HG02623 (cell line): ENCODE measurements at regions not wholly inside any gene's neighbourhood (a gene's known extent, or its start where the extent isn't known, plus 50 kb on each side); places are given as distances from the start of the nearest gene placed in this dataset.

Experiments used
- ATAC-seq: cut with Tn5 transposase; IDR thresholded peaks from one replicate; pipeline ENCODE4 v1.9.1; 2021; ENCODE audit warnings: moderate library complexity; ENCODE audit not compliant: unreplicated experiment

DNA sequence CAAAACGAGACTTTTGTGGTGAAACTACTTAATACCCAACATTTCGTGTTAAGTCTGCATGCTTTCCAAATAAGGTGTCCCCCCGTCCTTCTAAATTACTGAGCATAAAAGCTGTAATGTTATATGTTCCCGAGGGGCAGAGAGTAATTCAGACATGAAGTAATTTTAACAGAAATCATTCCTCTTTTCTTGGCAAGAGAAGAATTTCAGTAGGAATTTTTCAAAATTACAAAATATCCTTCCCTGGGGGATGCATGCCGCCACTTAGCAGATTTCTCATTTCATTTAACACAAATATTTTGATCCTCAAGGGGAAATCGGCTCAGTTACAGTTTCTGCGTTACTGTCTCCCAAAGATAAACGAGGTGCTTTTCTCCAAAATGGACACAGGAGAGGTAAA is 213.2 kb upstream of the RHOBTB1 start:
- ATAC-seq, result no peak

- no peak for ATAC-seq
Observed at GRCh38 chr10:61153771-61154170, 209.8 kb upstream of the RHOBTB1 start.

GRCh38 chr10:61151059-61151458 is 207.1 kb upstream of the RHOBTB1 start:
- no peak for ATAC-seq

GRCh38 chr10:61148451-61148850 is 204.5 kb upstream of the RHOBTB1 start:
- no peak for ATAC-seq

DNA sequence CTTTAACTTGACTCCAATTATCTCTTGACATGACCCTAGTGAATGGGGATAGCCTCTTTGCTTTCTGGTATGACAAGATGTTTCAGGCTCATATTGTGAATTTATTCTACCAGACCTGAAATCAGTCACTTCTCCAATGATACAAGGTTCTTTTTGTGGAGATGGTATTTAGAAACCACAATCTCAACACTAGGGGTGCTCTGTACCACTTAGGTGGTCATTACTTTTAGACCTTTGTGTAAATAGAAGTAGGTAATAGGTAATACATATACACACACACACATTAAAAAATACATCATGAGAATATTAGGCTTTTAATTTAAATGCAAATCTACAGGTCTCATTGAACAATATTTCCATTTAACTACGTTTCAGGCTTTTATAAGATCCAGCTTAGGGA is 199.0 kb upstream of the RHOBTB1 start:
- no peak for ATAC-seq

DNA sequence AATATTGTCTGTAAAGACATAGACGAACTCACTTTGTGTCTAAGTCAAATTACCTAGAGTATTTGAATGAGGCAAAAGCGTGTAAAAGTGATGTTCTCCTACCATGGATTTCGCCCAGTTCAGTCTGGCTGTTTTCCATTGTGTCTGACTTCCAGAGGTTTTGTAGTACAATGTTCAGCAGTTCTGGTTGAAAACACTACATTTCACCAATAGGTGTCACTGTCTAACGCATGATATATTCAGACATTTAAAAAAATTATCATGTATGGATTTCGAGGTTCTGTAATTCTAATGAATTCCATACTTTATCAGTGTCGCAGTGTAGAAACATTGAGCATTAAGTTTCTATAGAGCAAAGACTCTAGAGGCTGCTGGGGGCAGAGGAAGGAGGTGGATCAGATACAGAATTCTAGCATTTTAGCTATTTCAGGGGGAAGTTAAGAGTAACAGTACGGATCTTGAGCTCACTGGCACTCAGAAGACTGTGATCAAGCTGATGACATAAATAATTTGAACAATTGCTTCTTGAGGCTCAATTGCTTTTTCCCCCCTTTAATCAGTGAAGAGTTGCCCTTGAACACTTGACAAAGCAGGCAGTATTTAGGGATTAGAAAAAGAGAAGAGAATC is 196.9 kb upstream of the RHOBTB1 start:
- ATAC-seq, result no peak

DNA sequence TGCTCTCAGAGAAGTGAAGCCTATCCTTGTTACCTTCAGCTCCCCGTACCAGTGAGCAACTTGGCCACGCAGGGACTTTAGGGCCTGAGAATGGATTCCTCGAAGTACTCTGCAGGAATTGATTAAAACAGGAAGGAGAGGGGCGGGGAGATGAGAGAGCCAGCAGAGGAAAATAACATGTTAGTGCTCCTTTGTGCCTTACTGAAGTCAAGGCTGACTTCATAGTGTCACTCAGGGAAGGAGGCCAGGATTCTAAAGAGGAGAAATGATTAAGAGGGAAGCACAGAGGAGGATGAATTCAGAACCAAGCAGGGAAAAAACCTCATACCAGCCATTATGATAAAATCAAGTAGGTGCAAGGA is 195.6 kb upstream of the RHOBTB1 start:
- ATAC-seq, result no peak

- no peak for ATAC-seq
Observed at GRCh38 chr10:61138708-61139591, 195.0 kb upstream of the RHOBTB1 start.

DNA sequence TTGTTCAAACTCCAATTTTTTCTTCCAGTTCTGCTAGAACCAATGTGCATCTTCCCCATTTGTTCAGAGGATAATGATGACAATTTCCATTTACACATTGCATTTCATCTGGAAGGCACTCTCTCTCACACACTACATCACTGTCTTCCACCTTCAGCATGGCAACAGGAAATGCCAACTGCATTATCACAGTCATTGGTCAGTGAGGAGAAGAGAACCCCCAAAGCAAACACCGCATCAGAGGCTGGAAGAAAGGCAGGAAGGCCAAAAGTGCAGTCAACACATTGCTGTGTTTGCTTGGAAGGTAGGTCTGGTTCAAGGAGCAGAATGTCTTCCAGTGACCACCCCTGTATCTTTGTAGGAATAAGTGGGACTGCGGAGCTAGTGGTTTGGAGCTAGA is 192.2 kb upstream of the RHOBTB1 start:
- no peak for ATAC-seq

- peak; percentile 94 for ATAC-seq
Observed at GRCh38 chr10:61135276-61135721, 191.3 kb upstream of the RHOBTB1 start.

DNA sequence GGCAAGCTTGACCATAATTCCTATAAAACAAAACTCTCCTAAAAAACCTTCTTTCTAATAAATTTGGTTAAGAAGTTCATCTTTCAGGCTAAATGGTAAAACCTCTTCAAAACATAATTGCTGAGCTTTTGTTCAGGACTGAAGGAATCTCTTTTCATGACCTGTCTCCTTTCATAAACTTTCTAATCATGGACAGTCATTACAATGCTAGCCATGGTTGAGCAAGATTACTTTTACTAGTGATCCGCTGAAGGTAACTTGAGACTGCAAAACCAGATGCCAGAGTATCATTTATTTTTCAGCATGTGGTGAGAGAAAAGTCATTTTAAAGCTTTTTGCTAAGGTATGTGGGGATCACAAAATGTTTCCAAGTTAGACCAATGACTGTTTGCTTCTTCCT is 186.4 kb upstream of the RHOBTB1 start:
- ATAC-seq, result no peak

DNA sequence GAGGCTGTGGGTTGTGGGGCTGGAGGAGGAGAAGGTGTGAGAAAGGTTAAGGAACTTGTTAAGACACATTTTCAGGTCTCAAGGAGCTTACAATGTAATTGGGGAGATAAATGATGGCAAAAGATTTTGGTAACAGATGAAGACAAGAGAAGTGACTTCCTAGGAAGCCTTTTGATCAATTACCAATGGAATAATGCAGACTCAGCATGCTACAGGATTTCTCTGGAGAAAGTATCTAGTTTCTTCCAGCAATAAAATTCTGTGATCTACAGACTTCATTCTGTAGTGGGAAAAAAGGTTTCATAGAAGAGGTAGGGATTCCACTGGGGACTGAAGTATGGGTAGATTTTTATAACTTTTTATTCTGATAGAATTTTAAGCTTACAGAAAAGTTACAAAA is 184.2 kb upstream of the RHOBTB1 start:
- ATAC-seq, result no peak

GRCh38 chr10:61125560-61126170 is 181.7 kb upstream of the RHOBTB1 start:
- ATAC-seq, result peak; percentile 85

DNA sequence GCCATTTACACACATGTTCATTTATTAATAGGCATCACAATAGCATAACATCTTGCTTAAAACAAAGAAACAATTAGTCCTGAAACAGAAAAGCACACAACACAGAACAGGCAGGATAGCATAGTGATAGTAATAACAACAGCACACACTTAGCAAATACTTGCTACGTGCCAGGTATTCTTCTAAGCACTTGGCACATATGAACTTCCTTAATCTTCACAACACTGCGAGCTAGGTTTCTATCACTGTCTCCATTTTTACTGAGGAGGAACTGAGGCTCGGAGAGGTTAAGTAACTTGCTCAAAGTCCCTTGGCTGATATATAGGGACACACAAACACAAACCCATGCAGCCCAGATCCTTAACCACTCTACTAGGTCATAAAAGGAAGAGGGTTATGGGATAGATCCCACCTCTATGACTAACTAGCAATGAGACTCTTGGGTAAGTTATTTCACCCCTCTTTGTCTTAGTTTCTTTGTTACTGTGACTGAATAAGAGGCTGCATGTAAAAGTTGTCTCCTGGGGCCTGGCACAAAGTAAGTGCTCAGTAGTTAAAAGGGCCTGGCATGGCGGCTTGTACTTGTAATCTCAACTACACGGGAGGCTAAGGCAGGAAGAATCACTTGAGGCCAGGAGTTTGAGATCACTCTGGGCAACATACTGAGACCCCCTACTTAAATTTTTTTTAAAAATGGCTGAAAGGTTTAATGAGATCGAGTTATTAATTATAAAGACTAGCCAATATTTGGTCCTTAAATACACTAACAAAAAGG is 181.0 kb upstream of the RHOBTB1 start:
- no peak for ATAC-seq

- ATAC-seq, result peak; percentile 71
Observed at GRCh38 chr10:61120805-61121204, 176.8 kb upstream of the RHOBTB1 start.

GRCh38 chr10:61119573-61119972 is 175.6 kb upstream of the RHOBTB1 start:
- no peak for ATAC-seq

GRCh38 chr10:61115897-61116296 is 171.9 kb upstream of the RHOBTB1 start:
- no peak for ATAC-seq

- no peak for ATAC-seq
Observed at GRCh38 chr10:61112771-61113170, 168.8 kb upstream of the RHOBTB1 start.

DNA sequence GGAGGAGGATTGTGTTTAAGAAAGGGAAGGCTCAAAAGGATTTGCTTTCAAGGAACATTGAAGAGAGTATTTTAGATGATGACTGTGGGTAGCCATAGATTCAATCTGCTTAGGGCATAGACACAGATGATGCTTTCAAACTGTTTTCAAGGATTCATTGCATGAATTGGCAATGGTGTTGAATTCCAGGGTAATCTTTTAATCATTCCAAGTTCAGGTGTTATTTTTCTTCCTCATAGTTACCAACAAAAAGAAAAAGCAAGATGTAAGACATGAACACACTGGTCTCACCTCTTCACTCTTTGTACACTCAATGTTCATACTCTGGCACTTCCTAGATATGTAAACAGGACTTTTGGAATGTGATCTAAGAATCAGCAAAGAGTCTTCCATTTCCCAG is 167.0 kb upstream of the RHOBTB1 start:
- ATAC-seq, result no peak

DNA sequence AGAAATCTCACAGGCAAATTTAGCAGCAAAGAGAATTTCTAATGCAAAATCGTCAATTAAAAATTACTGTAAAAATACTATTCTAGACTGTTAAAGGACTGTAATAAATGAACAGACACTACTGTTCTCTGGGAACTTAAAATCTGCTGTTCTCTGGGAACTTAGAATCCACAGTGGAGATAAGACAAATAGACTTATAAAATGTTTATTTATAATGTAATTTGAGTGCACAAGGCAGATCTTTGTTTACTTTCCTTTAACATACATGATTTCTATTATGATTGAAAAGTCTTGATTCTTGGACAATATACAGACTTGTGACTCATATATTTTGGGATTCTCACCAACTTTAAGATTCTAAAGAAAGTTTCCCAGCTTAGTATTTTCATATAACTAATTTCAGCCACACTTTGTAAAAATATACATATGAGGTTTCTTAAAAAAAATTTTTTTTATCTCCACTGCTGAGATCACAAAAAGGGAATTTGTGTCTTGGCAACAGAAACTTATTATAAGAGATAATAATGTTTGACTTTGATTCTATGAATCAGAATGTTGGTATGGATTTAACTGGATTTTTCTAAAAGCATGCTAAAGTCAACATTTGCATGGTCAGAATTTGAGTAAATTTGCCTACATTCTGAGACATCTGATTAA is 166.3 kb upstream of the RHOBTB1 start:
- no peak for ATAC-seq

- no peak for ATAC-seq
Observed at GRCh38 chr10:61108915-61109314, 164.9 kb upstream of the RHOBTB1 start.
